Ovary (tissue), 7 donors: ENCODE measurements at regions not wholly inside any gene's neighbourhood (a gene's known extent, or its start where the extent isn't known, plus 50 kb on each side); places are given as distances from the start of the nearest gene placed in this dataset.
"Not testable (repeated sequence)": the region's sequence is repeated elsewhere in the genome, so short reads cannot be mapped to it uniquely, and the experiment has no call there.

ENCODE experiments used
- DNase-seq, 5 donors: peaks; one replicate each; pipeline ENCODE4 v3.0.0-alpha.2; 2019 to 2020
- H3K27ac ChIP-seq, 2 donors: fragments of 200-600 bp; one replicate each; pipeline versions ENCODE4 v1.5.1 to v1.8.0; 2019 to 2022
- H3K27me3 ChIP-seq: fragments of 200-600 bp; one replicate; pipeline ENCODE4 v1.8.0; 2022
- H3K36me3 ChIP-seq: fragments of 200-600 bp; sonication (generic); one replicate; pipeline ENCODE4 v1.5.1; 2019
- H3K4me1 ChIP-seq: one replicate; pipeline ENCODE4 v1.8.1; 2013; ENCODE audit warnings: mild to moderate bottlenecking, moderate library complexity; ENCODE audit not compliant: insufficient read depth
- H3K4me3 ChIP-seq: fragments of 200-600 bp; sonication (generic); one replicate; pipeline ENCODE4 v1.5.1; 2017
- H3K9me3 ChIP-seq, 2 donors: fragments of 200-600 bp in 1 of 2; sonication (generic) in 1 of 2; one replicate each; pipeline versions ENCODE4 v1.5.1 to v1.8.1; 2013 to 2019; ENCODE audit warnings: mild to moderate bottlenecking in 1 of 2, moderate library complexity in 1 of 2
- CTCF ChIP-seq, 3 donors: fragments of 450-650 bp in 2 of 3; fragments of 200-600 bp in 1 of 3; IDR thresholded peaks; one replicate each; pipeline versions ENCODE4 v1.5.1 to v1.8.0; 2016 to 2022; ENCODE audit warnings: antibody characterized with exemption in 3 of 3, mild to moderate bottlenecking in 1 of 3
- EP300 ChIP-seq: sonication (generic); formaldehyde crosslinking; IDR thresholded peaks from one replicate; pipeline ENCODE4 v1.6.1; 2017; ENCODE audit warnings: antibody characterized with exemption
- POLR2A ChIP-seq: fragments of 450-650 bp; IDR thresholded peaks from one replicate; pipeline ENCODE4 v1.6.1; 2017; ENCODE audit warnings: antibody characterized with exemption, mild to moderate bottlenecking, moderate library complexity
- WGBS, 3 donors: extraction: QIAGEN DNeasy Blood & Tissue Kit in 1 of 3; methylation state at CpG; one replicate each; pipeline versions ENCODE4 v1.1.5 to v1.1.7; 2013 to 2017; 5-methylcytosine and 5-hydroxymethylcytosine counted together
- intact Hi-C, 4 donors: fragments of 100-400 bp; cut with DNase I; formaldehyde crosslinking; loops; one replicate each; pipeline versions ENCODE4 v1.11.0 to v1.15.1; 2022 to 2023
- donor health status: DM: no; HTN: no; CAD: no; lungs with moderate emphysema.
- donor health status: DM: no; HTN: no; CAD: no.
- donor health status: Bipolar disorder and iron deficiency.
- donor health status: DM: no; HTN: no; CAD: no.
- donor health status: DM: yes; HTN: yes; CAD: no.

DNA sequence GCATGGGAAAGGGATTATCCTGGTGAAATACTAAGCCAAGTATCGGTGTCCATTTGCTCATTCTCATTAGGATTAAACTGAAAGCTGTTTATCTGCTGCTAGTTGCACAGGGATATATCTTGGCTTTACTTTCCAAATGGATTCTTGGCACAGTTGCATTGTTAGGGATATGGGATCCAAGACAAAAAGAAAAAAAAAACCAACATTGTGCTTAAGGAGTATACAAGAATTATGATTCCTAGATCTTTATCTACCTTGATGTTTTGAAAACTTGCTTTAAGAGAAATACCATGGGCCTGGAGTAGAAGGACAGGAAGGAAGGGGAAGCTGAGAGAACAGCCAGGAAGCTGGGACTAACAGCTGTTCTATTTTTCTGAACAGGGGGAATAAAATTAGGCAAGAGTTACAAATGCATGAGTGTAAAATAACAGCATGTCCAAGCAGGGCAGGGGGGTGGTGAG is 107.6 kb downstream of the ATXN3L start:
- TF ChIP-seq EP300 (no peak), POLR2A (no peak), CTCF (IDR thresholded peaks at IDR 0.05) (no peak)
- Histone ChIP-seq H3K27ac (no peak overlapping the region), H3K9me3 (no peaks in the 10 kb centered on the region), H3K4me1 (no peaks in the 10 kb centered on the region), H3K36me3 (no peaks in the 10 kb centered on the region), H3K27me3 (no peaks in the 10 kb centered on the region), H3K4me3 (no peak overlapping the region)
- WGBS, 3 donors: 31 to 50% (median 47%) methylated on average over 1 of the region's 1 CpG
- no peak for DNase-seq
- intact Hi-C loops: no loop called here

- H3K27ac ChIP-seq, H3K4me1 ChIP-seq, H3K9me3 ChIP-seq, H3K4me3 ChIP-seq, H3K27me3 ChIP-seq, DNase-seq, intact Hi-C loops, H3K36me3 ChIP-seq: not testable (repeated sequence)
- 53 to 79% (median 77%) methylated on average over 3 of the region's 3 CpGs for WGBS, 3 donors
These were observed 109.7 kb downstream of the ATXN3L start for GRCh38 chrX:13210142-13210541.

- H3K36me3 ChIP-seq, intact Hi-C loops, H3K27me3 ChIP-seq, H3K4me1 ChIP-seq, DNase-seq, H3K4me3 ChIP-seq, H3K9me3 ChIP-seq, H3K27ac ChIP-seq: not testable (repeated sequence)
- 85 to 91% (median 90%) methylated on average over 2 of the region's 2 CpGs for WGBS, 3 donors
These were observed 110.1 kb downstream of the ATXN3L start for GRCh38 chrX:13209704-13210103.

DNA sequence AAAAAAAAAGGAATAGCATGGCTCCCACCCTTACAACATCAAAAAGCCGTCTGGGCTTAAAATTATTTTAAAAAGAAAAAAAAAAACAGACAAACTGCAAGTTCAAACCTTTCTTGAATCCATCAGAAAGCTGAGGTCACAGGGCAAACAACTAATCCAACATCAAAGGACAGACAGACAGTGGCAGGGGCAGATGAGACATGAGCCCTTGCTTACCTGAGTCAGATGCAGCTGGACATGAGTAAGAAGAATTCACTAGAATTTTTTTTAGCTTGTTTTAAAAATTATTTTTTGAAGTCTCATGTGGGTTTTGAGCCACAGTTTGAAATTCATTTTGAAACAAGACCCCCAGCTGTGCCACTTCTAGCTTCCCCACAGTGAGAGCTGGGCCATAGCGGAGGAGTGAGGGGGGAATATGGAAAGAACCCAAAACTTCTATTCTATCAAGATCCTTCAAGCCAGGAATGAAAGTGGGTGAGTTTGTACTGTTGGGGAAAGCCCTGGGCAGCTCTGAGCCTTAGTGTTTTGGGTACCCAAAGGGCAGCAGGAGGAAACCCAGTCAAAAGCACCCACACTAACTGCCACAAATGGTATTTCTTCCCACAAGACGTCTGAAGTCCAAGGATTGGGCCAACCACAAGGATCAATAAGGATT is 111.4 kb downstream of the ATXN3L start:
- TF ChIP-seq EP300: no peak
- no peak for TF ChIP-seq CTCF (IDR thresholded peaks at IDR 0.05)
- TF ChIP-seq POLR2A: no peak
- no peak for DNase-seq
- intact Hi-C loops: no loop called here
- WGBS, 3 donors: 70 to 83% (median 80%) methylated on average over 3 of the region's 3 CpGs
- Histone ChIP-seq H3K36me3 (no peaks in the 10 kb centered on the region), H3K4me1 (no peaks in the 10 kb centered on the region), H3K9me3 (no peaks in the 10 kb centered on the region), H3K27me3 (no peaks in the 10 kb centered on the region), H3K27ac (no peak overlapping the region), H3K4me3 (no peak overlapping the region)

DNA sequence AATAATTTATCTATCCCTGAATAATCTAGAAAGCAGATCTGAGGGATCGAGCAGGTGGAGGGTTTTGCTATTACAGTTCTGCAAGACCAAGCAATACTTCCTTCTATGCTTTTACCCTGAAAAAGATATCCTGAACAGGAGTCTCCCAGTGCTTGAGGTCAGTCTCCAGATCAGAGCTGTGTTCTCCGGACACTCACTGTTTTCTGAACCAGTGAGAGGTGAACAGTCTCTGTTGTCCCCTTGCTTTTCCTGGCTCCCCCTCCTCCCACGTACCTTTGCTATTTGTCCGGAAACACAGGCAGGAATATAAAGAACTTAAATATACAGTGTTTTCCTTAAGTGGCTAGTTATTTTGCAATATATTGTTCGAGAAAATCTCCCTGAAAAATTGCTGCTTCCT is 116.6 kb downstream of the ATXN3L start:
- Histone ChIP-seq H3K4me1 (no peaks in the 10 kb centered on the region), H3K27me3 (no peaks in the 10 kb centered on the region), H3K36me3 (no peaks in the 10 kb centered on the region), H3K9me3 (no peaks in the 10 kb centered on the region), H3K4me3 (no peak overlapping the region), H3K27ac (no peak overlapping the region)
- WGBS, 3 donors: 56 to 68% (median 57%) methylated on average over 5 of the region's 5 CpGs
- TF ChIP-seq POLR2A: no peak
- no peak for TF ChIP-seq EP300
- TF ChIP-seq CTCF (IDR thresholded peaks at IDR 0.05): no peak
- intact Hi-C loops: no loop called here
- no peak for DNase-seq
